A549 (cell line): ENCODE measurements at regions not wholly inside any gene's neighbourhood (a gene's known extent, or its start where the extent isn't known, plus 50 kb on each side); places are given as distances from the start of the nearest gene placed in this dataset.

Experiments
- ATAC-seq, 2 experiments: fragments of 200-7000 bp in 1 of 2; fragments of >200 bp in 1 of 2; cut with Nextera tagmentation in 1 of 2; cut with Tn5 transposase in 1 of 2; 3 replicates each; pipeline versions ENCODE4 v1.8.0 to v1.9.1; 2018 to 2020; ENCODE audit warnings: mild to moderate bottlenecking in 1 of 2, moderate library complexity in 1 of 2
- CTCF ChIA-PET: fragments of 300-600 bp; sonication (Branson Sonifier 250); formaldehyde crosslinking; extraction: SDS; loops from one replicate; lab custom pipeline; 2021; ENCODE audit warnings: antibody characterized with exemption, inconsistent platforms; lab: Yijun Ruan, JAX
- POLR2A ChIA-PET: fragments of 350-600 bp; formaldehyde crosslinking; extraction: SDS; loops from one replicate; lab custom pipeline; 2021; ENCODE audit warnings: antibody characterized with exemption, inconsistent platforms; lab: Yijun Ruan, JAX
- DNase-seq, 2 experiments: peaks; one replicate each; pipeline versions ENCODE4 v3.0.0 to v3.0.0-alpha.2; 2011 to 2016; ENCODE audit warnings: low read depth in 1 of 2, low spot score in 1 of 2
- FAIRE-seq: peaks from 2 replicates; lab custom pipeline; 2011; peaks lifted over from hg19 to GRCh38; lab: Jason Lieb, UNC
- H3K27ac ChIP-seq, 2 experiments: fragments of >200 bp; sonication (Bioruptor Twin); formaldehyde crosslinking; 3 replicates each; pipeline ENCODE4 v1.5.1; 2016 to 2017
- H3K4me1 ChIP-seq: fragments of >200 bp; sonication (Bioruptor Twin); formaldehyde crosslinking; 3 replicates; pipeline ENCODE4 v1.6.1; 2016
- H3K4me2 ChIP-seq: fragments of >200 bp; sonication (Bioruptor Twin); formaldehyde crosslinking; 3 replicates; pipeline ENCODE4 v1.6.1; 2016
- H3K4me3 ChIP-seq: fragments of >200 bp; sonication (Bioruptor Twin); formaldehyde crosslinking; 3 replicates; pipeline ENCODE4 v1.5.1; 2016
- H3K9me3 ChIP-seq: fragments of >200 bp; sonication (Bioruptor Twin); formaldehyde crosslinking; 3 replicates; pipeline ENCODE4 v1.6.1; 2016
- ATOH8 ChIP-seq: fragments of 250-450 bp; sonication (Bioruptor Pico); IDR thresholded peaks from 2 replicates; pipeline ENCODE4 v1.5.0; 2020; ENCODE audit warnings: low read depth, mild to moderate bottlenecking, moderate library complexity
- BCL3 ChIP-seq: fragments of >200 bp; sonication (Bioruptor Twin); formaldehyde crosslinking; IDR thresholded peaks from 3 replicates; pipeline ENCODE4 v1.6.1; 2016
- CBX2 ChIP-seq: fragments of 200-600 bp; sonication (generic); IDR thresholded peaks from 2 replicates; pipeline ENCODE4 v1.6.1; 2016; ENCODE audit warnings: low read depth, mild to moderate bottlenecking, borderline replicate concordance
- CHD2 ChIP-seq: fragments of 150-350 bp; IDR thresholded peaks from 2 replicates; pipeline ENCODE4 v1.6.1; 2014; ENCODE audit warnings: low read length; ENCODE audit not compliant: partially characterized antibody
- CHD4 ChIP-seq: fragments of 200-600 bp; sonication (generic); IDR thresholded peaks from 2 replicates; pipeline ENCODE4 v1.6.1; 2016; ENCODE audit warnings: antibody characterized with exemption, mild to moderate bottlenecking, borderline replicate concordance
- CTCF ChIP-seq: fragments of >200 bp; sonication (Bioruptor Twin); formaldehyde crosslinking; IDR thresholded peaks from 3 replicates; pipeline ENCODE4 v1.5.1; 2016
- EHMT2 ChIP-seq: fragments of 200-600 bp; sonication (generic); IDR thresholded peaks from 2 replicates; pipeline ENCODE4 v1.6.1; 2016; ENCODE audit warnings: antibody characterized with exemption, low read depth, mild to moderate bottlenecking, moderate library complexity
- ELK1 ChIP-seq: fragments of 150-350 bp; IDR thresholded peaks from 2 replicates; pipeline ENCODE4 v1.6.1; 2014; ENCODE audit warnings: low read depth, mild to moderate bottlenecking, low read length
- EP300 ChIP-seq, 2 experiments: fragments of >200 bp; sonication (Bioruptor Twin); formaldehyde crosslinking; IDR thresholded peaks; 2 replicates in 1 of 2; 3 replicates in 1 of 2; pipeline ENCODE4 v1.6.1; 2016 to 2017
- HES2 ChIP-seq: fragments of >200 bp; sonication (Bioruptor Twin); formaldehyde crosslinking; IDR thresholded peaks from 2 replicates; pipeline ENCODE4 v1.6.1; 2016
- HMGXB4 ChIP-seq: fragments of 250-450 bp; sonication (Bioruptor Pico); IDR thresholded peaks from 2 replicates; pipeline ENCODE4 v1.5.0; 2021; ENCODE audit warnings: mild to moderate bottlenecking, moderate library complexity, borderline replicate concordance
- HOXB5 ChIP-seq: fragments of 250-450 bp; sonication (Bioruptor Pico); IDR thresholded peaks from 2 replicates; pipeline ENCODE4 v1.5.0; 2020; ENCODE audit warnings: mild to moderate bottlenecking, moderate library complexity
- MYC ChIP-seq: IDR thresholded peaks from 2 replicates; pipeline ENCODE4 v1.6.1; 2012; ENCODE audit warnings: mild to moderate bottlenecking, inconsistent platforms, low read length, improper control_type of control experiment, borderline replicate concordance
- PHF8 ChIP-seq: fragments of 200-600 bp; sonication (generic); IDR thresholded peaks from 2 replicates; pipeline ENCODE4 v1.6.1; 2016; ENCODE audit warnings: low read depth, mild to moderate bottlenecking, antibody characterized with exemption, moderate library complexity, borderline replicate concordance
- POLR2AphosphoS2 ChIP-seq: conservative IDR thresholded peaks from 2 replicates; pipeline ENCODE4 v1.6.1; 2012; ENCODE audit warnings: low read length, improper control_type of control experiment, inconsistent platforms
- RAD21 ChIP-seq, 2 experiments: fragments of >200 bp in 1 of 2; sonication (Bioruptor Twin) in 1 of 2; formaldehyde crosslinking in 1 of 2; IDR thresholded peaks in 1 of 2; conservative IDR thresholded peaks in 1 of 2; 2 replicates in 1 of 2; 3 replicates in 1 of 2; pipeline ENCODE4 v1.6.1; 2012 to 2018; ENCODE audit warnings: inconsistent platforms in 1 of 2
- RARB ChIP-seq: fragments of 250-450 bp; sonication (Bioruptor Pico); IDR thresholded peaks from 2 replicates; pipeline ENCODE4 v1.8.0; 2021; ENCODE audit warnings: mild to moderate bottlenecking, moderate library complexity
- RCOR1 ChIP-seq: fragments of 150-350 bp; IDR thresholded peaks from 2 replicates; pipeline ENCODE4 v1.6.1; 2014; ENCODE audit warnings: antibody characterized with exemption, low read length, low read depth
- RFX5 ChIP-seq: fragments of 450-650 bp; IDR thresholded peaks from 2 replicates; pipeline ENCODE4 v1.7.1; 2014; ENCODE audit warnings: antibody characterized with exemption, mild to moderate bottlenecking, moderate library complexity
- RNF2 ChIP-seq: fragments of 200-600 bp; sonication (generic); IDR thresholded peaks from 2 replicates; pipeline ENCODE4 v1.6.1; 2016; ENCODE audit warnings: low read depth, mild to moderate bottlenecking, antibody characterized with exemption, moderate library complexity, borderline replicate concordance
- TP53 ChIP-seq: fragments of 250-450 bp; sonication (Bioruptor Pico); IDR thresholded peaks from 2 replicates; pipeline ENCODE4 v1.5.0; 2021; ENCODE audit warnings: mild to moderate bottlenecking, moderate library complexity
- USF2 ChIP-seq: fragments of 450-650 bp; IDR thresholded peaks from 2 replicates; pipeline ENCODE4 v1.6.1; 2014; ENCODE audit warnings: antibody characterized with exemption
- ZNF302 ChIP-seq: fragments of 250-450 bp; sonication (Bioruptor Pico); IDR thresholded peaks from 2 replicates; pipeline ENCODE4 v1.9.0; 2021; ENCODE audit warnings: inconsistent platforms, mild to moderate bottlenecking, moderate library complexity
- ZSCAN20 ChIP-seq: fragments of 250-450 bp; sonication (Bioruptor Pico); IDR thresholded peaks from 2 replicates; pipeline ENCODE4 v1.8.0; 2022; ENCODE audit warnings: mild to moderate bottlenecking, moderate library complexity
- WGBS: methylation state at CpG from one replicate; pipeline ENCODE4 v1.1.6; 2017; ENCODE audit errors: missing lambda C conversion rate; 5-methylcytosine and 5-hydroxymethylcytosine counted together

GRCh38 chrX:57848857-57849256, 61.4 kb downstream of the ZXDA start:
- H3K4me1 ChIP-seq: no peaks in the 10 kb centered on the region
- no peaks in the 10 kb centered on the region for H3K9me3 ChIP-seq
- FAIRE-seq: no peak
- 8% methylated on average over 3 of the region's 4 CpGs for WGBS
- DNase-seq: no peak
- H3K4me3 ChIP-seq: no peak overlapping the region
- ATAC-seq: no peak
- no peak overlapping the region for H3K27ac ChIP-seq
- no peak overlapping the region for H3K4me2 ChIP-seq
- TF ChIP-seq HES2: no peak
- no peak for TF ChIP-seq RCOR1
- TF ChIP-seq ZSCAN20: no peak
- TF ChIP-seq HOXB5 (CRISPR knock-in tag): no peak
- TF ChIP-seq ELK1: no peak
- no peak for TF ChIP-seq CHD4
- ChIA-PET CTCF (interaction anchor here (1.0 kb wide), 1 partner anchor 8 kb away, joined by 3 read pairs; no protein-coding TSS in a partner anchor), POLR2A (no interaction called here)

GRCh38 chrX:57822818-57823217, 87.4 kb downstream of the ZXDA start:
- DNase-seq: no peak
- TF ChIP-seq CHD4 (no peak), RFX5 (no peak), ZNF302 (CRISPR knock-in tag) (no peak), PHF8 (no peak), EHMT2 (no peak), ATOH8 (CRISPR knock-in tag) (no peak), TP53 (CRISPR knock-in tag) (no peak), HOXB5 (CRISPR knock-in tag) (no peak), RNF2 (no peak), CBX2 (no peak), USF2 (no peak), HMGXB4 (CRISPR knock-in tag) (no peak), RARB (CRISPR knock-in tag) (no peak)
- TF ChIP-seq, all 56 proteins: peak for 0
- H3K27ac ChIP-seq: no peak overlapping the region
- ATAC-seq (no peak), FAIRE-seq (no peak)
- ChIA-PET CTCF (interaction anchor here (0.7 to 3.9 kb wide), 6 partner anchors 13 to 203 kb away, joined by 3 to 15 read pairs (median 8); no protein-coding TSS in a partner anchor), POLR2A (no interaction called here)
- 40% methylated on average over 4 of the region's 4 CpGs for WGBS
- H3K4me1 ChIP-seq: no peaks in the 10 kb centered on the region
- H3K4me2 ChIP-seq: no peak overlapping the region; the same call in 2 of the 3 replicates
- no peaks in the 10 kb centered on the region for H3K9me3 ChIP-seq
- H3K4me3 ChIP-seq: no peak overlapping the region

- H3K27ac ChIP-seq: no peak overlapping the region
- FAIRE-seq: no peak
- no peak for ATAC-seq
- no peak overlapping the region for H3K4me3 ChIP-seq
- DNase-seq: no peak
- ChIA-PET POLR2A (no interaction called here), CTCF (interaction anchor here (0.7 to 3.9 kb wide), 8 partner anchors 14 to 203 kb away, joined by 3 to 15 read pairs (median 5); no protein-coding TSS in a partner anchor)
- 26% methylated on average over 8 of the region's 8 CpGs for WGBS
- H3K9me3 ChIP-seq: no peaks in the 10 kb centered on the region
- peak overlapping the region; percentile 55 for H3K4me2 ChIP-seq
- H3K4me1 ChIP-seq: no peaks in the 10 kb centered on the region
- no peak for TF ChIP-seq RARB (CRISPR knock-in tag)
- TF ChIP-seq BCL3: no peak
- no peak for TF ChIP-seq RAD21 (conservative IDR thresholded peaks at IDR 0.05 in 1 of 2, IDR thresholded peaks at IDR 0.05 in 1 of 2)
- TF ChIP-seq CHD2: no peak
- no peak for TF ChIP-seq RCOR1
- TF ChIP-seq MYC: no peak
- no peak for TF ChIP-seq POLR2AphosphoS2
- TF ChIP-seq PHF8: no peak
- TF ChIP-seq CTCF: no peak
- no peak for TF ChIP-seq EP300 (IDR thresholded peaks at IDR 0.05)
- no peak for TF ChIP-seq CBX2
Measured at GRCh38 chrX:57822398-57822797, 87.9 kb downstream of the ZXDA start.
